HepG2 (cell line): ENCODE measurements at regions not wholly inside any gene's neighbourhood (a gene's known extent, or its start where the extent isn't known, plus 50 kb on each side); places are given as distances from the start of the nearest gene placed in this dataset.

ENCODE experiments used
- ATAC-seq: fragments of 200-7000 bp; cut with Tn5 transposase; 3 replicates; pipeline ENCODE4 v1.9.1; 2020; ENCODE audit warnings: mild to moderate bottlenecking, moderate library complexity
- BruUV-seq: library from RNA; stranded (reverse); fragments of 400-500 nt; replicated peaks from 2 replicates; lab custom pipeline; 2021; lab: Mats Ljungman, UMichigan
- CTCF ChIA-PET: fragments of 300-600 bp; formaldehyde crosslinking; extraction: SDS; loops from one replicate; lab custom pipeline; 2021; ENCODE audit warnings: low total read pairs, inconsistent platforms, low intra/inter-chr PET ratio; lab: Yijun Ruan, JAX
- POLR2A ChIA-PET: fragments of 350-600 bp; sonication (Branson Sonifier 250); formaldehyde crosslinking; loops from one replicate; lab custom pipeline; 2020; ENCODE audit warnings: antibody characterized with exemption, inconsistent platforms; lab: Yijun Ruan, JAX
- DNase-seq: peaks from one replicate; pipeline ENCODE4 v3.0.0-alpha.2; 2015; ENCODE audit warnings: low spot score
- FAIRE-seq: peaks from 3 replicates; lab custom pipeline; 2011; peaks lifted over from hg19 to GRCh38; lab: Jason Lieb, UNC
- H2AFZ ChIP-seq: one replicate; pipeline ENCODE4 v1.6.1; 2011; ENCODE audit warnings: low read length, inconsistent platforms
- H3K27ac ChIP-seq: fragments of 300-600 bp; 3 replicates; pipeline ENCODE4 v1.8.0; 2011; ENCODE audit warnings: mixed run types, mild to moderate bottlenecking, mixed read lengths, low read length, inconsistent platforms; ENCODE audit not compliant: insufficient read depth; ENCODE audit errors: extremely low read length
- H3K27me3 ChIP-seq, 2 experiments: fragments of 200-600 bp in 1 of 2; 2 replicates in 1 of 2; 3 replicates in 1 of 2; pipeline versions ENCODE4 v1.6.0 to v1.8.0; 2011; ENCODE audit warnings: low read length in 2 of 2, mild to moderate bottlenecking in 2 of 2, moderate library complexity in 2 of 2, inconsistent platforms in 1 of 2; ENCODE audit not compliant: insufficient read depth in 2 of 2, control insufficient read depth in 1 of 2
- H3K36me3 ChIP-seq, 2 experiments: fragments of 200-600 bp in 1 of 2; replicated peaks in 1 of 2; 2 replicates in 1 of 2; 3 replicates in 1 of 2; pipeline versions ENCODE4 v1.5.1 to v1.8.0; 2011; ENCODE audit warnings: low read length in 2 of 2, inconsistent platforms in 1 of 2; ENCODE audit not compliant: insufficient read depth in 2 of 2, control insufficient read depth in 1 of 2
- H3K4me1 ChIP-seq: 2 replicates; pipeline ENCODE4 v1.5.1; 2012; ENCODE audit warnings: low read length, inconsistent platforms; ENCODE audit not compliant: insufficient read depth
- H3K4me2 ChIP-seq: 2 replicates; pipeline ENCODE4 v1.6.0; 2011; ENCODE audit warnings: low read depth, low read length, inconsistent platforms
- H3K4me3 ChIP-seq, 3 experiments: fragments of 200-600 bp in 1 of 3; sonication (generic), shearing (Covaris generic) in 1 of 3; replicated peaks in 1 of 3; 2 replicates each; pipeline ENCODE4 v1.5.1; 2011 to 2016; ENCODE audit warnings: low read length in 3 of 3, inconsistent platforms in 2 of 3, low read depth in 2 of 3, mild to moderate bottlenecking in 2 of 3, control low read depth in 1 of 3, mixed read lengths in 1 of 3; ENCODE audit not compliant: insufficient read depth in 1 of 3
- H3K79me2 ChIP-seq: one replicate; pipeline ENCODE4 v1.6.1; 2011; ENCODE audit warnings: low read length, inconsistent platforms; ENCODE audit not compliant: insufficient read depth
- H3K9ac ChIP-seq: 2 replicates; pipeline ENCODE4 v1.6.0; 2011; ENCODE audit warnings: mild to moderate bottlenecking, low read depth, low read length, inconsistent platforms; ENCODE audit not compliant: insufficient read depth
- H3K9me3 ChIP-seq: 2 replicates; pipeline ENCODE4 v1.5.1; 2012; ENCODE audit warnings: mild to moderate bottlenecking, low read length
- H4K20me1 ChIP-seq: 2 replicates; pipeline ENCODE4 v1.6.0; 2011; ENCODE audit warnings: inconsistent platforms, mild to moderate bottlenecking, low read length, moderate library complexity; ENCODE audit not compliant: insufficient read depth
- ATF2 ChIP-seq: sonication (generic); formaldehyde crosslinking; IDR thresholded peaks from 2 replicates; pipeline ENCODE4 v1.4.0; 2020; ENCODE audit warnings: missing genetic modification reagents
- ATF7-NPFF ChIP-seq: sonication (generic); formaldehyde crosslinking; IDR thresholded peaks from 2 replicates; pipeline ENCODE4 v1.8.1; 2023; ENCODE audit warnings: mild to moderate bottlenecking, low read depth, missing genetic modification reagents, moderate library complexity
- EEA1 ChIP-seq: sonication (generic); formaldehyde crosslinking; IDR thresholded peaks from 2 replicates; pipeline ENCODE4 v1.5.1; 2020; ENCODE audit warnings: mild to moderate bottlenecking, missing genetic modification reagents, borderline replicate concordance
- FLYWCH1 ChIP-seq: sonication (generic); formaldehyde crosslinking; IDR thresholded peaks from 2 replicates; pipeline ENCODE4 v1.8.1; 2023; ENCODE audit warnings: mild to moderate bottlenecking, missing genetic modification reagents
- FOSL2 ChIP-seq: sonication (generic); formaldehyde crosslinking; IDR thresholded peaks from 2 replicates; pipeline ENCODE4 v1.4.0; 2020; ENCODE audit warnings: missing genetic modification reagents
- FOXA3 ChIP-seq: IDR thresholded peaks from 2 replicates; pipeline ENCODE4 v1.6.1; 2016; ENCODE audit warnings: missing genetic modification reagents, missing compliant biosample characterization
- KDM5A ChIP-seq: fragments of 200-600 bp; sonication (generic); IDR thresholded peaks from 2 replicates; pipeline ENCODE4 v1.7.0; 2018; ENCODE audit warnings: antibody characterized with exemption, mild to moderate bottlenecking, low read length, borderline replicate concordance
- KLF11 ChIP-seq: IDR thresholded peaks from 2 replicates; pipeline ENCODE4 v1.6.1; 2016; ENCODE audit warnings: missing compliant biosample characterization
- MATR3 ChIP-seq: sonication (generic); formaldehyde crosslinking; IDR thresholded peaks from 2 replicates; pipeline ENCODE4 v1.4.0; 2020; ENCODE audit warnings: missing genetic modification reagents
- NR2F6 ChIP-seq, 2 experiments: IDR thresholded peaks; 2 replicates each; pipeline ENCODE4 v1.6.1; 2016; ENCODE audit warnings: antibody characterized with exemption in 1 of 2, mild to moderate bottlenecking in 1 of 2
- NR3C1 ChIP-seq: sonication (generic); formaldehyde crosslinking; IDR thresholded peaks from 2 replicates; pipeline ENCODE4 v1.4.0; 2020; ENCODE audit warnings: missing genetic modification reagents
- PPARG ChIP-seq: conservative IDR thresholded peaks from 2 replicates; pipeline ENCODE4 v1.6.1; 2016; ENCODE audit warnings: missing biosample characterization, missing genetic modification reagents
- SATB2 ChIP-seq: sonication (generic); formaldehyde crosslinking; IDR thresholded peaks from 2 replicates; pipeline ENCODE4 v1.5.0; 2020; ENCODE audit warnings: missing genetic modification reagents
- ZBED4 ChIP-seq: sonication (generic); formaldehyde crosslinking; IDR thresholded peaks from 2 replicates; pipeline ENCODE4 v1.4.0; 2020; ENCODE audit warnings: missing genetic modification reagents, borderline replicate concordance
- ZBTB43 ChIP-seq: sonication (generic); formaldehyde crosslinking; conservative IDR thresholded peaks from 2 replicates; pipeline ENCODE4 v1.4.0; 2020; ENCODE audit warnings: missing genetic modification reagents
- ZNF350 ChIP-seq: sonication (generic); formaldehyde crosslinking; IDR thresholded peaks from 2 replicates; pipeline ENCODE4 v1.4.0; 2020; ENCODE audit warnings: mild to moderate bottlenecking, low read depth, missing genetic modification reagents, borderline replicate concordance
- ZNF383 ChIP-seq: sonication (generic); formaldehyde crosslinking; IDR thresholded peaks from 2 replicates; pipeline ENCODE4 v1.4.0; 2020; ENCODE audit warnings: missing genetic modification reagents, mild to moderate bottlenecking, borderline replicate concordance
- ZNF883 ChIP-seq: sonication (generic); formaldehyde crosslinking; IDR thresholded peaks from 2 replicates; pipeline ENCODE4 v1.5.1; 2020; ENCODE audit warnings: mild to moderate bottlenecking, missing genetic modification reagents; ENCODE audit errors: not compliant biosample characterization
- WGBS: methylation state at CpG from one replicate; pipeline ENCODE4 v1.1.6; 2017; ENCODE audit warnings: low lambda C conversion rate; 5-methylcytosine and 5-hydroxymethylcytosine counted together
- in situ Hi-C: cut with HindIII; loops from 2 replicates; pipeline ENCODE4 v1.10.0; 2017; ENCODE audit warnings: low pct_unique_long_range_greater_than_20kb; ENCODE audit not compliant: extremely low pct_ligation_motif_present
- intact Hi-C: fragments of 100-400 bp; cut with micrococcal nuclease; formaldehyde crosslinking; loops from one replicate; pipeline ENCODE4 v1.10.0; 2022; ENCODE audit not compliant: unreplicated experiment

GRCh38 chr13:89486709-89487108 lies 1815.5 kb downstream of the SLITRK5 start:
- Histone ChIP-seq H3K4me2 (no peak overlapping the region), H3K27ac (no peak overlapping the region), H4K20me1 (no peaks in the 10 kb centered on the region), H3K36me3 (no peaks in the 10 kb centered on the region), H3K9ac (no peak overlapping the region), H3K4me1 (no peaks in the 10 kb centered on the region), H3K4me3 (no peak overlapping the region), H2AFZ (no peak overlapping the region), H3K27me3 (no peaks in the 10 kb centered on the region)
- no TSS peak for BruUV-seq
- in situ Hi-C loops, result no loop called here
- FAIRE-seq (no peak), DNase-seq (no peak), ATAC-seq (no peak)
- intact Hi-C loops, result no loop called here
- CTCF ChIA-PET, result no interaction called here
- POLR2A ChIA-PET, result no interaction called here
- TF ChIP-seq MATR3, result no peak
- TF ChIP-seq ZBED4 (CRISPR knock-in tag), result no peak
- no peak for TF ChIP-seq NR2F6 (IDR thresholded peaks at IDR 0.05)
- no peak for TF ChIP-seq NR2F6 (CRISPR knock-in tag; IDR thresholded peaks at IDR 0.05)
- TF ChIP-seq EEA1 (CRISPR knock-in tag), result no peak
- TF ChIP-seq SATB2 (CRISPR knock-in tag), result no peak
- TF ChIP-seq ZBTB43 (CRISPR knock-in tag), result no peak
- TF ChIP-seq KLF11 (CRISPR knock-in tag), result no peak
- TF ChIP-seq ATF7-NPFF (CRISPR knock-in tag), result no peak
- TF ChIP-seq ZNF883 (CRISPR knock-in tag), result no peak
- no peak for TF ChIP-seq ATF2 (CRISPR knock-in tag)
- no peak for TF ChIP-seq NR3C1 (CRISPR knock-in tag)
- no peak for TF ChIP-seq FOSL2 (CRISPR knock-in tag)
- no peak for TF ChIP-seq ZNF350 (CRISPR knock-in tag)
- no peak for TF ChIP-seq FLYWCH1 (CRISPR knock-in tag)
- TF ChIP-seq FOXA3 (CRISPR knock-in tag), result no peak
- TF ChIP-seq PPARG (CRISPR knock-in tag), result no peak
- TF ChIP-seq KDM5A, result no peak
- TF ChIP-seq ZNF383 (CRISPR knock-in tag), result no peak
- TF ChIP-seq, all 625 proteins: peak for 0
- Histone ChIP-seq H3K79me2 (no peaks in the 10 kb centered on the region), H3K9me3 (peaks cover 13% of the 10 kb centered on the region)
- WGBS, result 0% methylated on average over 1 of the region's 1 CpG
